ENCODE measurements at regions not wholly inside any gene's neighbourhood (a gene's known extent, or its start where the extent isn't known, plus 50 kb on each side); places are given as distances from the start of the nearest gene placed in this dataset.

DNA sequence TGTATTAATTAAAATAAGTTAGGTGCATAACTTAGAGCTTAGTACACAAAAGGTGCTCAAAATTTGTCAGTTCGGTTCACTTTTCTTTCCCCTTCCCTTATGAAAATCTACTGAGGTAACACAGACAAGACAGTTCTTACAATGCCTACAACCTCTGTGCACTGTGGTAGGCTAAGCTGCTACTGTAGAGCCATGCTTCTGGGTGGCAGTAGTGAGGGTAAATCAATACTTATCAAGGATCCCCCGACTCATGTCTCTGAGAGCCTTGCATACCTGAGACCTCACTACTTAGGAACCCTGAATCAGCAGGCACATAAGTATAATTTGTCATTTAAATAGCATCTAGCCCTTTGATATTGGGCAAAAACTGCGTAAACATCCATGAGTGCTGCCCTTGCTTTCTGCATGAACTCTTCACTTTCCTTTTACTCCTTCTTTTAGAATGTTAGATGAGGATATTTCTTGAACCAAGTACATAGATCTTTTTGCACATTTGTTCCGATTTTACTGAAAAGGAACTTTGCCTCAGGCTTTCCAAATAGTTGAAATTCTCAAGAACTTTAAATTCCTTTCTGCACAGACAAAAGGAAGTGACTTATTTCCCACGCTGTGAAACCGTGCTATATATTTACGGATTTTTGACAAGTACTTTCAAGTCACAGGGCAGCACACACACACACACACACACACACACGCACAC lies 234.4 kb downstream of the TRIB2 start:
- DNase-seq (ENCODE audit: low read depth in 4 of 6, low spot score in 6 of 6) = peak in 1 of 6 donors; percentile 8
- H3K27ac ChIP-seq (ENCODE audit: low read depth, low read length) = no peak overlapping the region
- H3K4me1 ChIP-seq (ENCODE audit: control insufficient read depth, insufficient read depth, low read length) = no peaks in the 10 kb centered on the region
- H3K9me3 ChIP-seq (ENCODE audit: control insufficient read depth, insufficient read depth, low read length) = no peaks in the 10 kb centered on the region
- no peaks in the 10 kb centered on the region for H3K36me3 ChIP-seq (ENCODE audit: control insufficient read depth, insufficient read depth, low read length)
- H3K27me3 ChIP-seq (ENCODE audit: control insufficient read depth, insufficient read depth, low read length) = no peaks in the 10 kb centered on the region
- no peak overlapping the region for H3K4me3 ChIP-seq (ENCODE audit: low read depth, low read length)
- WGBS (ENCODE audit: insufficient coverage) = 84% methylated on average over 5 of the region's 8 CpGs

DNA sequence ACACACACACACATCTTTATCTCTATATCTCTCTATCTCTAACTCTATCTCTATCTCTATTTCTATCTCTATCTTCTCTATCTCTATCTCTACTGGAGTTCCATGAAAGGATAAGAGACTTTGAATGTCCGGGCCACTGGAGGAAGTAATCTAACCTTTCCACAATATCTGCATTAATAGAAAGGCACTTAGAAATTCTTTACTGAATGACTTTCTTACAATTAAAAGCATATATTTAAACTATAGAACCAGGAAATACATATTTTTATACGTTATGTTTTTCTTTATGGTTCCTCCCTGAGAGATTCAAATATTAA lies 234.9 kb downstream of the TRIB2 start:
- DNase-seq (ENCODE audit: low read depth in 4 of 6, low spot score in 6 of 6) = no peak
- Histone ChIP-seq H3K27ac (ENCODE audit: low read depth, low read length) (no peak overlapping the region), H3K27me3 (ENCODE audit: control insufficient read depth, insufficient read depth, low read length) (no peaks in the 10 kb centered on the region), H3K9me3 (ENCODE audit: control insufficient read depth, insufficient read depth, low read length) (no peaks in the 10 kb centered on the region), H3K4me1 (ENCODE audit: control insufficient read depth, insufficient read depth, low read length) (no peaks in the 10 kb centered on the region), H3K36me3 (ENCODE audit: control insufficient read depth, insufficient read depth, low read length) (no peaks in the 10 kb centered on the region), H3K4me3 (ENCODE audit: low read depth, low read length) (no peak overlapping the region)
- no CpG with 5 or more reads among the region's 2 CpGs for WGBS (ENCODE audit: insufficient coverage)

DNA sequence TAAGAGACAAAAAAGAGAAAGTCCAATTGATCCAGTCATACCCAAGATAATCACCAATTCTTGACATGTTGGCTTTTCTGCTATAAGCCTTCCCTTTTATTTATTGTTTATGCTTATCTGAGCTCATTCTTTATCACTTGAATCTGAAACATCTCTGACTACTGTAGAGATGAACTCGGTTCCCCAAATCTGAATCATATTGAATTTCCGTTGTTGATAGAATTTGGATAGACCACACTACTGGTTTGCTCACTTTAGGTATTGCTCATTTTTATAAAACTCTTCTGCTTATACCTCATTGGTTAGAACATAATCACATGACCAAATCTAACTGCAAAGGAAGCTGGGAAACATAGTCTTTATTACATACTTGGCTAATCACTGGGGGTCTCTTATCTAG lies 236.9 kb downstream of the TRIB2 start:
- no peak overlapping the region for H3K27ac ChIP-seq (ENCODE audit: low read depth, low read length)
- no peaks in the 10 kb centered on the region for H3K4me1 ChIP-seq (ENCODE audit: control insufficient read depth, insufficient read depth, low read length)
- no peak for DNase-seq (ENCODE audit: low read depth in 4 of 6, low spot score in 6 of 6)
- no peak overlapping the region for H3K4me3 ChIP-seq (ENCODE audit: low read depth, low read length)
- H3K36me3 ChIP-seq (ENCODE audit: control insufficient read depth, insufficient read depth, low read length) = no peaks in the 10 kb centered on the region
- no peaks in the 10 kb centered on the region for H3K27me3 ChIP-seq (ENCODE audit: control insufficient read depth, insufficient read depth, low read length)
- whole genome bisulfite sequencing (ENCODE audit: insufficient coverage) = 100% methylated on average over 1 of the region's 2 CpGs
- no peaks in the 10 kb centered on the region for H3K9me3 ChIP-seq (ENCODE audit: control insufficient read depth, insufficient read depth, low read length)

DNA sequence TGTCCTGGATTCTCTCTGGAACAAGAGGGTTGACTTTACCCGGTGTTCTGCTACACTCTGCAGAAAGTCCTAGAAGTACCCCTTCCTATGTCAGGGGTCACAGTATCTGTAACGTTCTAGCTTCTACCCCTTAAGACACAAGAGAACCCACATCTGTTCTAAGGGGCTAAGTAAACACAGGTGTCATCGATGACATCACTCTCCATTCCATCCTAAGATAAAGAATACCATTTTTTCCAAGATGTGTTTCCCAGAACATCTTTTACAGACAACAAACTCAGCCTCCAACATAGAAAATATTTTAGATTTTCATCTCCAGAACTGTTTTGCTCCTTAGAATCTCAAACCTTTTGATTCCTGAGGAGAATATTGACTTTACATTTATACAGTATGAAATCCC lies 239.1 kb downstream of the TRIB2 start:
- 46% methylated on average over 3 of the region's 3 CpGs for WGBS (ENCODE audit: insufficient coverage)
- no peak overlapping the region for H3K27ac ChIP-seq (ENCODE audit: low read depth, low read length)

DNA sequence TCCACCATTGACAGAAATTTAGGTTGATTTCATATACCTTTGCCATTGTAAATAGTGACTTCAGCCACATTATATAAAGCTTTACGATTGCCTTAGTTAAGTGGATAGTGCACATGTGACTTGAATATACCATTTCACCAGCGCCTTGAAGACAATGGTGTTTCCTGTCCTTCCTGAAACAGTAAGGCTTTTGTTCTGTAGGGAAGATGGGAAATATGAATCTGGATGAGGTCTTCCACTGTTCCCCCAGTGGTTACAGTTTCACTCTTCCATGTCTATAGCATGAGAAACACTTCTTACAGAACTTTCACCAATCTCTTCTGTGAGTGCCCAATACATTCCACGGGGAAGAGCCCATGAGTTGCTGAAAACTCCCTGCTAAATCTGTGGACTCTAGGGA lies 240.5 kb downstream of the TRIB2 start:
- Histone ChIP-seq H3K36me3 (ENCODE audit: control insufficient read depth, insufficient read depth, low read length) (no peaks in the 10 kb centered on the region), H3K9me3 (ENCODE audit: control insufficient read depth, insufficient read depth, low read length) (no peaks in the 10 kb centered on the region), H3K27ac (ENCODE audit: low read depth, low read length) (no peak overlapping the region), H3K4me3 (ENCODE audit: low read depth, low read length) (no peak overlapping the region), H3K4me1 (ENCODE audit: control insufficient read depth, insufficient read depth, low read length) (no peaks in the 10 kb centered on the region), H3K27me3 (ENCODE audit: control insufficient read depth, insufficient read depth, low read length) (no peaks in the 10 kb centered on the region)
- no CpG with 5 or more reads among the region's 3 CpGs for WGBS (ENCODE audit: insufficient coverage)
- DNase-seq (ENCODE audit: low read depth in 4 of 6, low spot score in 6 of 6) = no peak

More for the DNA sequence above, 239.1 kb downstream of the TRIB2 start:
- Histone ChIP-seq H3K4me1 (ENCODE audit: control insufficient read depth, insufficient read depth, low read length) (no peaks in the 10 kb centered on the region), H3K9me3 (ENCODE audit: control insufficient read depth, insufficient read depth, low read length) (no peaks in the 10 kb centered on the region), H3K4me3 (ENCODE audit: low read depth, low read length) (no peak overlapping the region), H3K36me3 (ENCODE audit: control insufficient read depth, insufficient read depth, low read length) (no peaks in the 10 kb centered on the region), H3K27me3 (ENCODE audit: control insufficient read depth, insufficient read depth, low read length) (no peaks in the 10 kb centered on the region)
- no peak for DNase-seq (ENCODE audit: low read depth in 4 of 6, low spot score in 6 of 6)

DNA sequence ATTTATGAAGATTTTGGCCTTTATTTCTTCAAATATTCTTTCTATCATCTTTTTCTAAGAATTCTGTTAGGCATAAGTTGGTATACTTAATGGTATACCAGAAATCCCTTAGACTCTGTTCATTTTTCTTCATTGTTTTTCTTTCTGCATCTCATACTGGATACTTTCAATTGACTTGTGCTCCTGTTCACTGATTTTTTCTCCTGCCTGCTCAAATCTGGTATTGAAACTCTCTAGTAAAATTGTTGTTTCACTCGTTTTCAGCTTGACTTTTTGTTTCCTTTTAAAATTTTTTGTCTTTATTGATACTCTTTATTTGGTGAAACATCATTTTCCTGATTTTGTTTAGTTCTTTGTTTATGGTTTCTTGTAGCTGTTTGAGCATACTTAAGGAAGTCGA lies 243.2 kb downstream of the TRIB2 start:
- H3K4me1 ChIP-seq (ENCODE audit: control insufficient read depth, insufficient read depth, low read length) = no peaks in the 10 kb centered on the region
- H3K4me3 ChIP-seq (ENCODE audit: low read depth, low read length) = no peak overlapping the region
- no peaks in the 10 kb centered on the region for H3K36me3 ChIP-seq (ENCODE audit: control insufficient read depth, insufficient read depth, low read length)
- WGBS (ENCODE audit: insufficient coverage) = no CpG with 5 or more reads among the region's 2 CpGs
- H3K27ac ChIP-seq (ENCODE audit: low read depth, low read length) = no peak overlapping the region
- no peaks in the 10 kb centered on the region for H3K9me3 ChIP-seq (ENCODE audit: control insufficient read depth, insufficient read depth, low read length)
- no peaks in the 10 kb centered on the region for H3K27me3 ChIP-seq (ENCODE audit: control insufficient read depth, insufficient read depth, low read length)
- no peak for DNase-seq (ENCODE audit: low read depth in 4 of 6, low spot score in 6 of 6)

DNA sequence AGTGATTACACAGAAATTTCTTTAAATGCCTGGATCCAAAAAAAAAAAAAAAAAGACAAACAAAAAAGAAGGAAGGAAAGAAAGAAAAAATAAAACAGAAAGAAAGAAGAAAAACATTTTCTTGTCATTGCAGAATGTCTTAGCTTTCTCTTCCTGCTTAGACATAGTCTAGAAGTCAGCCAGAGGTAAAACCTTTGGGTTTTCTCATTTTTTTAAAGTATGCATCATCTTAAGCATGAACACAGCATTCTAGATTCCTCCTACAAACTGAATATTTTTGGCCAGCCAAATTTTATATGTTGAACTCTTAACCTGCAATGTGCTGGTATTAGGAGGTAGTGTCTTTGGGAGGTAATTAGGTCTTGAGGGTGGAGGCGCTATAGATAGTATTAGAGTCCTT lies 243.9 kb downstream of the TRIB2 start:
- no CpG with 5 or more reads among the region's 1 CpG for WGBS (ENCODE audit: insufficient coverage)
- Histone ChIP-seq H3K27ac (ENCODE audit: low read depth, low read length) (no peak overlapping the region), H3K27me3 (ENCODE audit: control insufficient read depth, insufficient read depth, low read length) (no peaks in the 10 kb centered on the region), H3K4me1 (ENCODE audit: control insufficient read depth, insufficient read depth, low read length) (no peaks in the 10 kb centered on the region), H3K9me3 (ENCODE audit: control insufficient read depth, insufficient read depth, low read length) (no peaks in the 10 kb centered on the region), H3K36me3 (ENCODE audit: control insufficient read depth, insufficient read depth, low read length) (no peaks in the 10 kb centered on the region), H3K4me3 (ENCODE audit: low read depth, low read length) (no peak overlapping the region)
- no peak for DNase-seq (ENCODE audit: low read depth in 4 of 6, low spot score in 6 of 6)

DNA sequence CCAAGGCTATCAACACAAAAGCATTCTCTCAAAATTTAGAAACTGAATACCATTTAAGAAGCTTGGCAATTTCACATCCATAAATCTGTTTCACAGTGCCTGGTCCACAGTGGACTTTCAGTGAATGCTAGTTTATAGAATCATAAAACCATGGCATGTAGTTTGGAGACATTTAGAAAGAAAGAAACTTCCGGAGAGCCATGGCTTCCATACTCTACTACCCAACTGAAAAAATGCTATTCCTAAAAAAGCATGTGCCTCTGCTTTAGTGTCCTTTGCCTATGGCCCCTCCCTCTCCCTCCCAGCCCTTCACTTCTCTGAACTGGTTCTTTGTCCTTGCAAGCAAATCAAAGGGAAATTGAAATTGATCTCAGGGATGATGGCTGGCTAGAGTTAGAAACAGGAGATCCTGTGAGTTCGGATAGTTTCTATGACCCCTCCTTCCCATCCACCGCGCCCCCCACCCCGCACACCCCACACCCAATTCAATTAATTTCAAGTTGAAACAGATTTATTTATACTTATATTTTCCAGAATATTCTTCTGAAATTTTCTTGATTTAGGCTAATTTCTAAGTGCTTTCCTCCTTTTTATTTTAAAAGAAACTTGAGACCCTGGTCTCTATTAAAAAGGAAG lies 248.3 kb downstream of the TRIB2 start:
- H3K27ac ChIP-seq (ENCODE audit: low read depth, low read length) = no peak overlapping the region
- DNase-seq (ENCODE audit: low read depth in 4 of 6, low spot score in 6 of 6) = no peak
- H3K36me3 ChIP-seq (ENCODE audit: control insufficient read depth, insufficient read depth, low read length) = no peaks in the 10 kb centered on the region
- no CpG with 5 or more reads among the region's 5 CpGs for WGBS (ENCODE audit: insufficient coverage)
- no peaks in the 10 kb centered on the region for H3K4me1 ChIP-seq (ENCODE audit: control insufficient read depth, insufficient read depth, low read length)
- no peak overlapping the region for H3K4me3 ChIP-seq (ENCODE audit: low read depth, low read length)
- H3K9me3 ChIP-seq (ENCODE audit: control insufficient read depth, insufficient read depth, low read length) = no peaks in the 10 kb centered on the region
- no peaks in the 10 kb centered on the region for H3K27me3 ChIP-seq (ENCODE audit: control insufficient read depth, insufficient read depth, low read length)

DNA sequence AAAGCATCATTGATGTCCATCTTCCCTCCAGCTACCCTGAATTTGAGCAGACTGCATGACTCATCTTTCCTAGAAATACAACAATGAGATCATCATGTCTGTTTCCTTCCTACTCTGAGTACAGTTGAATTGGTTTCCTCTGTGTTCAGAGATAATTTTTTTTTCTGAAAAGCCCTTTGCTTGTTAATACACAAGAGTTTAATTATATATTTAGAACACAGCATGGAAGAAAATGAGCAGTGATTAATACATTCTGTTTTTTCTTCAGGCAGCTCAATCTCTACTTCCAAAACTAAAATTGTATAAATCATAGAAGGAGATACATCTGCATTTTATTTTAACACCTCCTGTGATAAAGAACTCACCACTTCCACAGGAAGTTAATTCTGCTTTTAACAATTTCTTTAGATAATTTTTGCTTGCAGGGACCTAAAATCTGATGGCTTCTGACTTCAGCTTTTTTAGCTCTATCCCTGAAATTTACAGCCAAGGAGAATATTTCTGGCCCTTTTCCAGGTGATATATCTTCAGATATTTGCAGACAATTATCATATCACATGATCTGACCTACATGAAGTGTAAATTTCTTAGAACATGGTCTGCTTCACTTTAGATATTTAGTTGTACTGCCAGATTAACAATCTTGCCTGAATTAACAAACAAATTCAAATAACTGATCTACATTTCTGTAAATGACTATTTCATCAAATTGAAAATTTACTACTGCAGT lies 249.0 kb downstream of the TRIB2 start:
- Histone ChIP-seq H3K27me3 (ENCODE audit: control insufficient read depth, insufficient read depth, low read length) (no peaks in the 10 kb centered on the region), H3K4me1 (ENCODE audit: control insufficient read depth, insufficient read depth, low read length) (no peaks in the 10 kb centered on the region), H3K9me3 (ENCODE audit: control insufficient read depth, insufficient read depth, low read length) (no peaks in the 10 kb centered on the region), H3K36me3 (ENCODE audit: control insufficient read depth, insufficient read depth, low read length) (no peaks in the 10 kb centered on the region), H3K4me3 (ENCODE audit: low read depth, low read length) (no peak overlapping the region), H3K27ac (ENCODE audit: low read depth, low read length) (no peak overlapping the region)
- DNase-seq (ENCODE audit: low read depth in 4 of 6, low spot score in 6 of 6) = peak in 2 of 6 donors; percentile 11 to 35

DNA sequence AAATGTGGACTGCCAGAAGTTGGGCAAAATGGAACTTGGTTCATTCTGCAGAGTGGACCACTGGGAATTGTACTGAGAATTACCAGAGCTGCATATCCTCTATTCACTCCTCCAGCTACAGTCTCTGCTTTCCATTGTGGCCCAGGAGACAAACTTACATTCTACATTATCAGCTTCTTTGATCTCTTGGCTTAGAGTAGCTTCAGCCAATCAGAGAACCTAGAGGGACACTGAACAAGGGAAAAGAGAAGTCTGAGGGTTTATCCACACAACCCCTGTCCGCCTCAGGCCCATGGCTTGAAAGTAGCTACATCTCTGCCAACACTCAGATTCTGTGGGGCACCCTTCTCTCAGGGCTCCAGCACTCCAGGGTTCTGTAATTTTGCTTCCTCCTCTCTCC lies 251.1 kb downstream of the TRIB2 start:
- 100% methylated on average over 1 of the region's 1 CpG for WGBS (ENCODE audit: insufficient coverage)
- Histone ChIP-seq H3K4me3 (ENCODE audit: low read depth, low read length) (no peak overlapping the region), H3K36me3 (ENCODE audit: control insufficient read depth, insufficient read depth, low read length) (no peaks in the 10 kb centered on the region), H3K27me3 (ENCODE audit: control insufficient read depth, insufficient read depth, low read length) (no peaks in the 10 kb centered on the region), H3K27ac (ENCODE audit: low read depth, low read length) (no peak overlapping the region), H3K4me1 (ENCODE audit: control insufficient read depth, insufficient read depth, low read length) (no peaks in the 10 kb centered on the region), H3K9me3 (ENCODE audit: control insufficient read depth, insufficient read depth, low read length) (no peaks in the 10 kb centered on the region)
- DNase-seq (ENCODE audit: low read depth in 4 of 6, low spot score in 6 of 6) = no peak

Data from spinal cord (tissue), 9 donors.